Stomach (tissue), 8 donors: ENCODE measurements at regions not wholly inside any gene's neighbourhood (a gene's known extent, or its start where the extent isn't known, plus 50 kb on each side); places are given as distances from the start of the nearest gene placed in this dataset.

ENCODE experiments used
- DNase-seq, 2 donors: peaks; one replicate each; pipeline versions ENCODE4 v3.0.0 to v3.0.0-alpha.2; 2013 to 2019
- H3K27ac ChIP-seq, 5 donors: fragments of 200-600 bp in 4 of 5; sonication (generic) in 4 of 5; one replicate each; pipeline ENCODE4 v1.5.1; 2013 to 2019; ENCODE audit warnings: mild to moderate bottlenecking in 1 of 5, moderate library complexity in 1 of 5
- H3K27me3 ChIP-seq, 3 donors: fragments of 200-600 bp; sonication (generic); one replicate each; pipeline ENCODE4 v1.5.1; 2017 to 2019; ENCODE audit warnings: mixed run types in 1 of 3
- H3K36me3 ChIP-seq, 4 donors: fragments of 200-600 bp; sonication (generic); 1 replicate in 3 of 4; 2 replicates in 1 of 4; pipeline ENCODE4 v1.5.1; 2016 to 2019
- H3K4me1 ChIP-seq, 4 donors: fragments of 200-600 bp; sonication (generic); one replicate each; pipeline ENCODE4 v1.5.1; 2016 to 2019
- H3K4me3 ChIP-seq, 4 donors: fragments of 200-600 bp; sonication (generic) in 3 of 4; one replicate each; pipeline ENCODE4 v1.5.1; 2016 to 2019; ENCODE audit warnings: mild to moderate bottlenecking in 1 of 4
- H3K9me3 ChIP-seq, 4 donors: fragments of 200-600 bp; sonication (generic); one replicate each; pipeline ENCODE4 v1.5.1; 2016 to 2019
- EP300 ChIP-seq: sonication (generic); formaldehyde crosslinking; IDR thresholded peaks from one replicate; pipeline ENCODE4 v1.6.1; 2017; ENCODE audit warnings: antibody characterized with exemption
- POLR2A ChIP-seq, 4 donors: fragments of 450-650 bp; IDR thresholded peaks; one replicate each; pipeline ENCODE4 v1.6.1; 2016; ENCODE audit warnings: antibody characterized with exemption in 4 of 4, control low read depth in 2 of 4, mild to moderate bottlenecking in 1 of 4, moderate library complexity in 1 of 4
- POLR2AphosphoS5 ChIP-seq, 3 donors: sonication (generic); formaldehyde crosslinking; IDR thresholded peaks; one replicate each; pipeline ENCODE4 v1.6.1; 2016; ENCODE audit warnings: antibody characterized with exemption in 3 of 3
- WGBS, 5 donors: extraction: QIAGEN DNeasy Blood & Tissue Kit in 3 of 5; methylation state at CpG; one replicate each; pipeline versions ENCODE4 v1.1.5 to v1.1.7; 2013 to 2018; 5-methylcytosine and 5-hydroxymethylcytosine counted together
- intact Hi-C: fragments of 100-400 bp; cut with DNase I; formaldehyde crosslinking; loops from one replicate; pipeline ENCODE4 v1.15.1; 2023; ENCODE audit warnings: low total_unique reads
- TF ChIP-seq, protein P1 (sequence below), 7 experiments: fragments of 450-650 bp in 4 of 7; fragments of 200-600 bp in 3 of 7; sonication (generic) in 3 of 7; IDR thresholded peaks; one replicate each; pipeline ENCODE4 v1.5.1; 2016 to 2019; ENCODE audit warnings: antibody characterized with exemption in 7 of 7, control low read depth in 2 of 7, mild to moderate bottlenecking in 1 of 7
- donor health status: healthy with polysubstance abuse.
- donor health status: Bipolar disorder and iron deficiency.
- donor health status: healthy.

GRCh38 chr7:25886387-25887240 lies 265.4 kb upstream of the NFE2L3 start:
- H3K36me3 ChIP-seq, result no peaks in the 10 kb centered on the region
- intact Hi-C loops, result loop anchor here (5.0 kb wide), 1 partner anchor 471 kb away; no protein-coding TSS in a partner anchor
- H3K4me1 ChIP-seq, result no peaks in the 10 kb centered on the region
- DNase-seq, result no peak
- WGBS, 5 donors, result 69 to 84% (median 79%) methylated on average over 5 to 6 of the region's 6 CpGs
- TF ChIP-seq, protein P1, sequence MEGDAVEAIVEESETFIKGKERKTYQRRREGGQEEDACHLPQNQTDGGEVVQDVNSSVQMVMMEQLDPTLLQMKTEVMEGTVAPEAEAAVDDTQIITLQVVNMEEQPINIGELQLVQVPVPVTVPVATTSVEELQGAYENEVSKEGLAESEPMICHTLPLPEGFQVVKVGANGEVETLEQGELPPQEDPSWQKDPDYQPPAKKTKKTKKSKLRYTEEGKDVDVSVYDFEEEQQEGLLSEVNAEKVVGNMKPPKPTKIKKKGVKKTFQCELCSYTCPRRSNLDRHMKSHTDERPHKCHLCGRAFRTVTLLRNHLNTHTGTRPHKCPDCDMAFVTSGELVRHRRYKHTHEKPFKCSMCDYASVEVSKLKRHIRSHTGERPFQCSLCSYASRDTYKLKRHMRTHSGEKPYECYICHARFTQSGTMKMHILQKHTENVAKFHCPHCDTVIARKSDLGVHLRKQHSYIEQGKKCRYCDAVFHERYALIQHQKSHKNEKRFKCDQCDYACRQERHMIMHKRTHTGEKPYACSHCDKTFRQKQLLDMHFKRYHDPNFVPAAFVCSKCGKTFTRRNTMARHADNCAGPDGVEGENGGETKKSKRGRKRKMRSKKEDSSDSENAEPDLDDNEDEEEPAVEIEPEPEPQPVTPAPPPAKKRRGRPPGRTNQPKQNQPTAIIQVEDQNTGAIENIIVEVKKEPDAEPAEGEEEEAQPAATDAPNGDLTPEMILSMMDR (IDR thresholded peaks at IDR 0.05), result no peak
- TF ChIP-seq POLR2AphosphoS5 (IDR thresholded peaks at IDR 0.05) (no peak), POLR2A (IDR thresholded peaks at IDR 0.05) (no peak), EP300 (no peak)
- no peaks in the 10 kb centered on the region for H3K9me3 ChIP-seq
- H3K27ac ChIP-seq, result no peak overlapping the region
- H3K27me3 ChIP-seq, result peaks cover 0 to 73% (median 13%) of the 10 kb centered on the region in 3 donors
- no peak overlapping the region for H3K4me3 ChIP-seq

DNA sequence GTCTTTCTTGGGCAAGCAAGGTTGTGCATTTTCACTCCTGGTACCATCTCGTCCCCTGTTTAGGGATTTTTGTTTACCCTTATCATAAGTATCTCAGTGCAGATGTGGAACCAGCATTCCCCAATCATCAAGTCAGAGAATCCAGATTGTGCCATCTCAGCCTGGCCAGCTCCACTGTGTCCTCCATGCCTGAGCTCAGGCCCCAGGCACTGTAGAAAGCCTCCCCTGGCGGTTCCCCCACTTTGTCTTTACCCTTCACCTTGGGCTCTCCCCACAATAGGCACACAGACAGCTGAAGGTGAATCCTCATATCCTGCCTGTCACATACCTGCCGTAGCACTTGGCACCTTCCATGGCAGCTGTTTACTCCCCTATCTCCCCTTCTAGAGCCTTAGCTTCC lies 264.7 kb upstream of the NFE2L3 start:
- intact Hi-C loops, result loop anchor here (5.0 kb wide), 1 partner anchor 470 kb away; no protein-coding TSS in a partner anchor
- no peak for DNase-seq
- Histone ChIP-seq H3K27ac (no peak overlapping the region), H3K4me3 (no peak overlapping the region), H3K27me3 (peaks cover 0 to 72% (median 7%) of the 10 kb centered on the region in 3 donors), H3K36me3 (no peaks in the 10 kb centered on the region), H3K9me3 (no peaks in the 10 kb centered on the region), H3K4me1 (no peaks in the 10 kb centered on the region)
- 64 to 87% (median 75%) methylated on average over 3 of the region's 3 CpGs for WGBS, 5 donors
- TF ChIP-seq POLR2A (IDR thresholded peaks at IDR 0.05) (no peak), POLR2AphosphoS5 (IDR thresholded peaks at IDR 0.05) (no peak), EP300 (no peak)
- TF ChIP-seq, protein P1 (IDR thresholded peaks at IDR 0.05), result no peak

- no peaks in the 10 kb centered on the region for H3K36me3 ChIP-seq
- intact Hi-C loops, result loop anchor here (5.0 kb wide), 1 partner anchor 469 kb away; no protein-coding TSS in a partner anchor
- WGBS, 5 donors, result 93 to 99% (median 97%) methylated on average over 2 of the region's 2 CpGs
Measured at GRCh38 chr7:25887795-25888559, 264.0 kb upstream of the NFE2L3 start.

More at GRCh38 chr7:25887795-25888559, 264.0 kb upstream of the NFE2L3 start:
- Histone ChIP-seq H3K9me3 (no peaks in the 10 kb centered on the region), H3K4me1 (peaks cover 0 to 5% (median 3%) of the 10 kb centered on the region in 4 donors), H3K27ac (no peak overlapping the region), H3K27me3 (peaks cover 0 to 67% (median 4%) of the 10 kb centered on the region in 3 donors), H3K4me3 (no peak overlapping the region)
- TF ChIP-seq POLR2A (IDR thresholded peaks at IDR 0.05), result no peak
- TF ChIP-seq, protein P1 (IDR thresholded peaks at IDR 0.05), result no peak
- no peak for TF ChIP-seq EP300
- TF ChIP-seq POLR2AphosphoS5 (IDR thresholded peaks at IDR 0.05), result no peak
- DNase-seq, result no peak
